ENCODE measurements at regions not wholly inside any gene's neighbourhood (a gene's known extent, or its start where the extent isn't known, plus 50 kb on each side); places are given as distances from the start of the nearest gene placed in this dataset.
A peak's percentile ranks its signal among the peaks of the same experiment; 100 is the strongest.

- no peak overlapping the region for H2AFZ ChIP-seq (ENCODE audit: low read length)
- no peaks in the 10 kb centered on the region for H3K9me3 ChIP-seq (ENCODE audit: low read length)
- H3K4me3 ChIP-seq (replicated peaks in 1 of 3; ENCODE audit: insufficient read depth in 1 of 3, low read depth in 2 of 3, low read length in 3 of 3): no peak overlapping the region
- DNase-seq (ENCODE audit: low spot score) (no peak), FAIRE-seq (no peak), ATAC-seq (no peak; the same call in 2 of the 3 replicates)
- H3K4me1 ChIP-seq (ENCODE audit: insufficient read depth, low read length): peaks cover 18% of the 10 kb centered on the region; the same call in 1 of the 2 replicates
- intact Hi-C loops (cut with micrococcal nuclease; ENCODE audit: unreplicated experiment) (no loop called here), in situ Hi-C loops (cut with HindIII; ENCODE audit: extremely low pct_ligation_motif_present, low pct_unique_long_range_greater_than_20kb) (no loop called here)
- ChIA-PET CTCF (ENCODE audit: low intra/inter-chr PET ratio, low total read pairs) (no interaction called here), POLR2A (no interaction called here)
- H3K9ac ChIP-seq (ENCODE audit: insufficient read depth, low read depth, low read length): no peak overlapping the region
- no TSS peak for BruUV-seq (replicated peaks)
- no peaks in the 10 kb centered on the region for H3K79me2 ChIP-seq (ENCODE audit: insufficient read depth, low read length)
- 0 out of 2 replicates have a peak, but pooled peaks cover 5% of the 10 kb centered on the region for H4K20me1 ChIP-seq (ENCODE audit: insufficient read depth, low read length)
- WGBS (ENCODE audit: low lambda C conversion rate): 100% methylated on average over 1 of the region's 6 CpGs
- TF ChIP-seq NR2C2 (CRISPR knock-in tag; IDR thresholded peaks at IDR 0.05; ENCODE audit: borderline replicate concordance): no peak
- TF ChIP-seq ARID5B (CRISPR knock-in tag; IDR thresholded peaks at IDR 0.05): no peak
- no peak for TF ChIP-seq RCOR2 (CRISPR knock-in tag; IDR thresholded peaks at IDR 0.05)
- TF ChIP-seq, protein P1, sequence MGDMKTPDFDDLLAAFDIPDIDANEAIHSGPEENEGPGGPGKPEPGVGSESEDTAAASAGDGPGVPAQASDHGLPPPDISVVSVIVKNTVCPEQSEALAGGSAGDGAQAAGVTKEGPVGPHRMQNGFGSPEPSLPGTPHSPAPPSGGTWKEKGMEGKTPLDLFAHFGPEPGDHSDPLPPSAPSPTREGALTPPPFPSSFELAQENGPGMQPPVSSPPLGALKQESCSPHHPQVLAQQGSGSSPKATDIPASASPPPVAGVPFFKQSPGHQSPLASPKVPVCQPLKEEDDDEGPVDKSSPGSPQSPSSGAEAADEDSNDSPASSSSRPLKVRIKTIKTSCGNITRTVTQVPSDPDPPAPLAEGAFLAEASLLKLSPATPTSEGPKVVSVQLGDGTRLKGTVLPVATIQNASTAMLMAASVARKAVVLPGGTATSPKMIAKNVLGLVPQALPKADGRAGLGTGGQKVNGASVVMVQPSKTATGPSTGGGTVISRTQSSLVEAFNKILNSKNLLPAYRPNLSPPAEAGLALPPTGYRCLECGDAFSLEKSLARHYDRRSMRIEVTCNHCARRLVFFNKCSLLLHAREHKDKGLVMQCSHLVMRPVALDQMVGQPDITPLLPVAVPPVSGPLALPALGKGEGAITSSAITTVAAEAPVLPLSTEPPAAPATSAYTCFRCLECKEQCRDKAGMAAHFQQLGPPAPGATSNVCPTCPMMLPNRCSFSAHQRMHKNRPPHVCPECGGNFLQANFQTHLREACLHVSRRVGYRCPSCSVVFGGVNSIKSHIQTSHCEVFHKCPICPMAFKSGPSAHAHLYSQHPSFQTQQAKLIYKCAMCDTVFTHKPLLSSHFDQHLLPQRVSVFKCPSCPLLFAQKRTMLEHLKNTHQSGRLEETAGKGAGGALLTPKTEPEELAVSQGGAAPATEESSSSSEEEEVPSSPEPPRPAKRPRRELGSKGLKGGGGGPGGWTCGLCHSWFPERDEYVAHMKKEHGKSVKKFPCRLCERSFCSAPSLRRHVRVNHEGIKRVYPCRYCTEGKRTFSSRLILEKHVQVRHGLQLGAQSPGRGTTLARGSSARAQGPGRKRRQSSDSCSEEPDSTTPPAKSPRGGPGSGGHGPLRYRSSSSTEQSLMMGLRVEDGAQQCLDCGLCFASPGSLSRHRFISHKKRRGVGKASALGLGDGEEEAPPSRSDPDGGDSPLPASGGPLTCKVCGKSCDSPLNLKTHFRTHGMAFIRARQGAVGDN (CRISPR knock-in tag; IDR thresholded peaks at IDR 0.05): peak; percentile 47
- no peak for TF ChIP-seq GABPB1 (CRISPR knock-in tag; IDR thresholded peaks at IDR 0.05)
- TF ChIP-seq MAX (IDR thresholded peaks at IDR 0.05): 0 out of 2 replicates have a peak, but pooled peaks have one; percentile 23
- TF ChIP-seq HNF4G (IDR thresholded peaks at IDR 0.05; ENCODE audit: borderline replicate concordance, low read depth, low read length): no peak
- TF ChIP-seq HNF4G (CRISPR knock-in tag; IDR thresholded peaks at IDR 0.05; ENCODE audit: borderline replicate concordance, low read depth): no peak
- TF ChIP-seq HNF4A (CRISPR knock-in tag; IDR thresholded peaks at IDR 0.05): 0 out of 2 replicates have a peak, but pooled peaks have one; percentile 7
- no peak for TF ChIP-seq ZNF34 (CRISPR knock-in tag; IDR thresholded peaks at IDR 0.05; ENCODE audit: borderline replicate concordance)
- no peak for TF ChIP-seq ZNF766 (CRISPR knock-in tag; IDR thresholded peaks at IDR 0.05; ENCODE audit: borderline replicate concordance)
- TF ChIP-seq NRL (CRISPR knock-in tag; IDR thresholded peaks at IDR 0.05; ENCODE audit: borderline replicate concordance): no peak
- no peak overlapping the region for H3K27ac ChIP-seq (ENCODE audit: extremely low read length, insufficient read depth, low read length)
- peaks cover 4 to 10% of the 10 kb centered on the region in 2 experiments; a peak in 3 of 5 replicates for H3K36me3 ChIP-seq (replicated peaks in 1 of 2; ENCODE audit: control insufficient read depth in 1 of 2, insufficient read depth in 2 of 2, low read length in 2 of 2)
- no peak overlapping the region for H3K4me2 ChIP-seq (ENCODE audit: low read depth, low read length)
- no peaks in the 10 kb centered on the region for H3K27me3 ChIP-seq (ENCODE audit: control insufficient read depth in 1 of 2, insufficient read depth in 2 of 2, low read length in 2 of 2)
Measured at GRCh38 chr11:70707821-70708220, 309.5 kb downstream of the CTTN start.
